Upper lobe of right lung (tissue), 1 donor: ENCODE measurements at regions not wholly inside any gene's neighbourhood (a gene's known extent, or its start where the extent isn't known, plus 50 kb on each side); places are given as distances from the start of the nearest gene placed in this dataset.

Source experiments
- ATAC-seq: fragments of 200-7000 bp; cut with Tn5 transposase; one replicate; pipeline ENCODE4 v1.9.1; 2020; ENCODE audit warnings: mild to moderate bottlenecking, moderate library complexity
- DNase-seq: peaks from one replicate; pipeline ENCODE4 v3.0.0-alpha.2; 2020
- H3K27ac ChIP-seq: fragments of 200-600 bp; one replicate; pipeline ENCODE4 v1.8.0; 2022
- H3K27me3 ChIP-seq: fragments of 200-600 bp; one replicate; pipeline ENCODE4 v1.8.0; 2022; ENCODE audit warnings: mild to moderate bottlenecking
- H3K36me3 ChIP-seq: fragments of 200-600 bp; one replicate; pipeline ENCODE4 v1.8.0; 2022
- H3K4me1 ChIP-seq: fragments of 200-600 bp; one replicate; pipeline ENCODE4 v1.8.0; 2022
- H3K4me3 ChIP-seq: fragments of 200-600 bp; one replicate; pipeline ENCODE4 v1.8.0; 2022; ENCODE audit warnings: mild to moderate bottlenecking
- H3K9me3 ChIP-seq: fragments of 200-600 bp; one replicate; pipeline ENCODE4 v1.8.0; 2022
- CTCF ChIP-seq: fragments of 200-600 bp; IDR thresholded peaks from one replicate; pipeline ENCODE4 v1.8.0; 2022; ENCODE audit warnings: antibody characterized with exemption
- intact Hi-C: fragments of 100-400 bp; cut with DNase I; formaldehyde crosslinking; loops from one replicate; pipeline ENCODE4 v1.11.0; 2022
- donor health status: DM: no; HTN: yes; CAD: no; lungs with severe emphysema.

GRCh38 chr11:8340296-8340695, 76.6 kb upstream of the LMO1 start:
- ATAC-seq (peak; percentile 13), DNase-seq (no peak)
- H3K9me3 ChIP-seq, result no peaks in the 10 kb centered on the region
- H3K4me1 ChIP-seq, result peaks cover 4% of the 10 kb centered on the region
- no peaks in the 10 kb centered on the region for H3K36me3 ChIP-seq
- no peak for TF ChIP-seq CTCF
- H3K4me3 ChIP-seq, result no peak overlapping the region
- intact Hi-C loops, result no loop called here
- no peak overlapping the region for H3K27ac ChIP-seq
- no peaks in the 10 kb centered on the region for H3K27me3 ChIP-seq

GRCh38 chr11:8339592-8340022, 75.9 kb upstream of the LMO1 start:
- Histone ChIP-seq H3K9me3 (no peaks in the 10 kb centered on the region), H3K27me3 (no peaks in the 10 kb centered on the region), H3K36me3 (no peaks in the 10 kb centered on the region), H3K4me3 (no peak overlapping the region), H3K27ac (no peak overlapping the region), H3K4me1 (peaks cover 4% of the 10 kb centered on the region)
- no peak for ATAC-seq
- intact Hi-C loops, result no loop called here
- DNase-seq, result no peak
- no peak for TF ChIP-seq CTCF

GRCh38 chr11:8338138-8338537, 74.5 kb upstream of the LMO1 start:
- Histone ChIP-seq H3K36me3 (no peaks in the 10 kb centered on the region), H3K9me3 (no peaks in the 10 kb centered on the region), H3K4me3 (no peak overlapping the region), H3K27ac (no peak overlapping the region), H3K27me3 (no peaks in the 10 kb centered on the region), H3K4me1 (peaks cover 4% of the 10 kb centered on the region)
- peak; percentile 59 for TF ChIP-seq CTCF
- DNase-seq, result peak; percentile 78
- peak; percentile 79 for ATAC-seq
- intact Hi-C loops, result no loop called here

GRCh38 chr11:8337130-8337795, 73.6 kb upstream of the LMO1 start:
- Histone ChIP-seq H3K4me3 (no peak overlapping the region), H3K27me3 (no peaks in the 10 kb centered on the region), H3K9me3 (no peaks in the 10 kb centered on the region), H3K27ac (no peak overlapping the region), H3K4me1 (peaks cover 4% of the 10 kb centered on the region), H3K36me3 (no peaks in the 10 kb centered on the region)
- ATAC-seq, result no peak
- no peak for TF ChIP-seq CTCF
- DNase-seq, result no peak
- intact Hi-C loops, result no loop called here

- H3K4me1 ChIP-seq, result no peaks in the 10 kb centered on the region
- no peaks in the 10 kb centered on the region for H3K36me3 ChIP-seq
- H3K9me3 ChIP-seq, result no peaks in the 10 kb centered on the region
- no peaks in the 10 kb centered on the region for H3K27me3 ChIP-seq
- no peak for DNase-seq
- ATAC-seq, result no peak
- no peak overlapping the region for H3K27ac ChIP-seq
- no peak overlapping the region for H3K4me3 ChIP-seq
- intact Hi-C loops, result no loop called here
- TF ChIP-seq CTCF, result no peak
Measured at GRCh38 chr11:8336356-8337129, 72.9 kb upstream of the LMO1 start.
